DMS153 (cell line): ENCODE measurements at regions not wholly inside any gene's neighbourhood (a gene's known extent, or its start where the extent isn't known, plus 50 kb on each side); places are given as distances from the start of the nearest gene placed in this dataset.
A peak's percentile ranks its signal among the peaks of the same experiment; 100 is the strongest.
"Not testable (repeated sequence)": the region's sequence is repeated elsewhere in the genome, so short reads cannot be mapped to it uniquely, and the experiment has no call there.

Source experiments
- DNase-seq: peaks from one replicate; lab custom pipeline; 2025; lab: John Stamatoyannopoulos, UW

DNA sequence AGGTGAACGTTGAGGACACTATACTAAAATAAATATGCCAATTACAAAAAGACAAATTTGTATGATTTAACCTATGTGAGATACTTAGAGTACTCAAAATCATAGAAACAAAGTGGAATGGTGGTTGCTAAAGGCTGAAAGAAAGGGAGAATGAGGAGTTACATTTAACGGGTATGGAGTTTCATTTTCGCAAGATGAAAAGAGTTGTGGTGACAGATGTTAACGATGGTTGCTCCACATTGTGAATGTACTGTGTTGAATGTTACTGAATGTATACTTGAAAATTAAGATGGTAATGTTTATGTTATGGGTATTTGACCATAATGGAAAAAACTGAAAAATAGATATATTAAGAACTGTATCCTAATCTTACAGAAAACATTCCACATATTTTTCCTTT is 51.3 kb upstream of the MOCS2 start:
- DNase-seq: no peak

DNA sequence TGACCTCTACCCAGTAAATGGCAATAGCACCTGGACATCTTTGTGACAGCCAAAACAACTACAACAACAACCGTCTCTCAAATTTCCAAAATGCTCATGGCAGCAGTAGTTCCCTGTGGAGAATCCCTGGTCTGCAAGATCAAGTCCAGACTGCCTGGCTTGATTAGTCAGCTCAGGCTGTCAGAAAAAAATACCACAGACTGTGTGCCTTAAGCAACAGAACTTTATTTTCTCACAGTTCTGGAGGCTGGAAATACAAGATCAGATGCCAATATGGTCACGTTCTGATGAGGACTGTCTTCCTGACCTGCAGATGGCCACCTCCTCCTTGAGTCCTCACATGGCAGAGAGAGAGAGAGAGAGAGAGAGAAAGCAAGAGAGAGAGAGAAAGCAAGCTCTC is 52.3 kb upstream of the MOCS2 start:
- DNase-seq: no peak

DNA sequence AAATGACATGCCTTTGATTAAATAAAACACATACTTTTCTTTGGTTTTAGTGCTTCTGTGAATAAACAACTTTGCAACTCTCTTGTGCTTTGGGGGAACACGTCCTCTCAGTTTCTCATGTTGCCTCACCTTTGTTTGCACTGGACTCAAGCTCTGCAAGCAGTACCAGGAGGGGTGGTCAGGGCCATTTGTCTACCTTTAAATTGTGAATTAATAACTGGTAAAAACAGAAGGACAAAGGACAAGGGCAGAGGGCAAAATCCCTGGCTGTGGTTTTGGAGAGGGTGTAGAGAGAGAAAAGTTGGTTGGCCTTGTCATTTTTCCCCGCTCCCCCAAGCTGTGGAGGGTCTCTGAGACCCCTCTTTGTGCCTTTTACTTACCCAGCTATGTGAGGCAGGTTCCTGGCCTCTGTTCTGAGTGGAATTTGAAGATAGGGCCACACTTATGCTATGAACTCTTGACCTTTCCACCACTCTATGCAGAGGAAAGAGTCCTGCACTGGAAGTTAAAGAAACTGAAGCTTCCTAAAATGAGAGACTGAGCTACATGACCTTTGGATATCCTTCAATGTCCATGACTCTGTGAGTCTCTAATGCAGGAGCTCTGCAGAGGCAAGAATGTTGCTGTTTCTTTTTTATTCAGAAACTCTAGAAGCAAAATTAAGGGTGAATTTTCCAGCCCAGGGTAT is 55.1 kb upstream of the MOCS2 start:
- DNase-seq: no peak

GRCh38 chr5:53165431-53166182 is 56.0 kb upstream of the MOCS2 start:
- no peak for DNase-seq

DNA sequence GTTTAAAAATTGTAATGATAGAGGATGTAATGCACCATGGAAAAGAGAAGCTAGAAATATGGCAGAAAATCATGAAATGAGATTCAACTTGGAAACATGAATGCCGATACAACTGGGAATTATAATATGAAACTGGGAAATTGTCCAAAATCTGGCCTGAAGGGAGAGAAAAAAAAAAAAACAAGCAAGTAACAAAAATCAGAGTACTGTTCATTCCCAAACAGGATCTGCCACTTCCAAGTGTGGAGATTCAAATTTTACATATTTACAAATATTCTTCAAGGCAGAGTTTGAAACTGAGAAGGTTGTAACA is 56.6 kb upstream of the MOCS2 start:
- no peak for DNase-seq

- DNase-seq: no peak
These were observed 58.3 kb upstream of the MOCS2 start for GRCh38 chr5:53167836-53168235.

GRCh38 chr5:53169933-53170332 is 60.4 kb upstream of the MOCS2 start:
- DNase-seq: no peak

GRCh38 chr5:53170746-53171349 is 61.3 kb upstream of the MOCS2 start:
- DNase-seq: peak; percentile 1

- not testable (repeated sequence) for DNase-seq
These were observed 62.5 kb upstream of the MOCS2 start for GRCh38 chr5:53172073-53172472.

GRCh38 chr5:53172630-53173029 is 63.1 kb upstream of the MOCS2 start:
- no peak for DNase-seq

GRCh38 chr5:53173083-53173482 is 63.5 kb upstream of the MOCS2 start:
- DNase-seq: no peak

DNA sequence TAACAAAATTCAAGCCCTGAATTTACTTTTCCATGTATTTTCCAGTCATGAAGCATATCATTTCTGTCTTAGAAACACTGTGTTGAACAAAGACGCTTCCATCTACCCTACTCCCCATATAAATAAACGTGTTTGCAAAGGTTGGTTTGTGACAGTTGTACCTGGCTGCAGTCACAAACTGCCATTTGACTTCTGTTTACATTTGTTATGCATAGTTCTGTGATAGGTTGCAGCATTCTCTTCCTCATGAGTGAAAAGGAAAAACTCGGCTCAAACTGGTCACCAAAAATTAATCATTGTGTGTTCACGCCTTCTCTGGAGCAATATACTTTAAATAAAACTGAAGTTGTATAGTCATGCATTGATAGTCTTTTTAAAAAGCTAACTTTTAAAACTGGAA is 69.3 kb upstream of the MOCS2 start:
- DNase-seq: no peak

DNA sequence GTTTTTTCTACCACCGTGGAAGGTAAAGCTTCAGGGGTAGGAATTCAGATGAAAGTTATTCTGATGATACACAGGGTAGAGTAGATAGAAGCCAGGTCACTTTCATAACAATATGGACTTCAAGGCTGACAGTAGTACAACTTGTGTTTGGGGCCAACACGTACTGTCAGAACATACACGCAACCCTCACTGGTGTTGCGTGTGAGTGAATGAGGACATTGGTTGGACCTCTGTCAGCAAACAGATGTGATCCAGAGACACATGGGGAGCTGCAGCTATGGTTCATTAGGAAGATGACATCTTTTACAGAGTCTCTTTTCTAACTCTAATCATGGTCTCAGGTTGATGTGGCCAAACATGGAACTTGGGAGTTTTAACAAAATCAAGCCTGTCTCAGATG is 70.1 kb upstream of the MOCS2 start:
- DNase-seq: no peak

GRCh38 chr5:53180538-53180937 is 71.0 kb upstream of the MOCS2 start:
- DNase-seq: no peak

- DNase-seq: no peak
These were observed 71.4 kb upstream of the MOCS2 start for GRCh38 chr5:53180991-53181390.

- no peak for DNase-seq
These were observed 74.3 kb upstream of the MOCS2 start for GRCh38 chr5:53183880-53184279.

DNA sequence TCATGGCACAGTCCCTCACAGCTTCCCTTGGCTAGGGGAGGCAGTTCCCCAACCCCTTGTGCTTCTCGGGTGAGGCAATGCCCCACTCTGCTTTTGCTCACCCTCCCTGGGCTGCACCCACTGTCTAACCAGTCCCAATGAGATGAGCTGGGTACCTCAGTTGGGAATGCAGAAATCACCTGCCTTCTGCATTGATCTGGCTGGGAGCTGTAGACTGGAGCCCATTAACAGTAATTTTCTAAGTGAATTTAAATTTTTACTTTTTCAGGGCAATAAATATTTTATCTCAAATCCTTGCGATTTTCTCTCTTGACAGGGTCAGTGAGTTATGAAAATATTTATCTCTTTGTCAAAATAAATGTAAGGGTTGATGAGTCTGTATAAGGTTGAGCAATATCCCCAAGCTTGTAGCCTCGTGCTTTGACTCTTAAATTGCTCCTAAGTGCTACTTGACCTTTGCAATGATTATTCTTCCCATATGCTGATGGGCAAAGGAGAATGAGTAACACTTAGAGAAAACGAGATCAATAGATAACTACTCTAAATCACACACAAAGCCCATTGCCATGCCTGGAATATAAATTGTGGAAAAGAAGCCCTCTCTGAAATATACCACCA is 82.1 kb upstream of the MOCS2 start:
- DNase-seq: peak; percentile 29

DNA sequence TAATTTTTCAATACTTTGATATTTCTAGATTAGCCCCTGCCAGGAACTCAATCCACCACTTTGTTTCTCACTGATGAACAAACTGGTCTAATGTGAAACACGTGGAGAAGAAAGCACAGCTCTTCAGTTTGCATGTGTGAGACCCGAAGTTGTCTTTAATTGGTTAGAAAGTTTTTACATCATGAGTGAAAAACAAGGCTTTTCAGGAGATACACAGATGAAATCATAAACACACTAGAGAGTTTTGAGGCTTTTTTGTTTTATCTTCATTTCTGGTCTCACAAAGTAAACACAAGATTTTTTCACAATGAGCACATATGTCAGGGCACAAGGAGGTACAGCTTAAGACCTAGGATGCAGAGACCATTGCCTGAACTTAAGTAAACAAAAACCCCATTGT is 84.5 kb upstream of the MOCS2 start:
- no peak for DNase-seq

GRCh38 chr5:53199882-53200281 is 90.3 kb upstream of the MOCS2 start:
- DNase-seq: no peak

GRCh38 chr5:53200306-53200705 is 90.7 kb upstream of the MOCS2 start:
- DNase-seq: no peak

GRCh38 chr5:53201746-53202145 is 92.2 kb upstream of the MOCS2 start:
- no peak for DNase-seq

DNA sequence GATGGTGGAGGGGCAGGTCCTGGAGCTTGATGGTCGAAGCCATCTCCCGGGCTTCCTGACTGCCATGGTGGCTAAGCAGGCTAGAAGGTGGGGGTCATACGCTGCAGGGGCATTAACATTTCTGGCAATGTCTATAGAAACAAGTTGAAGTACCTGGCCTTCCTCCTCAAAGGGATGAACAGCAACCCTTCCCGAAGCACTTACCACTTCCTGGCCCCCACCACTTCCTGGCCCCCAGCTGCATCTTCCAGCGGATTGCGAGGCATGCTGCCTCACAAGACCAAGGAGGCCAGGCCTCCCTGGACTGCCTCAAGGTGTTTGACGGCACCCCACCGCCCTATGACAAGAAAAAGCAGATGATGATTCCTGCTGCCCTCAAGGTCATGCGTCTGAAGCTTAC is 97.0 kb upstream of the MOCS2 start:
- no peak for DNase-seq

DNA sequence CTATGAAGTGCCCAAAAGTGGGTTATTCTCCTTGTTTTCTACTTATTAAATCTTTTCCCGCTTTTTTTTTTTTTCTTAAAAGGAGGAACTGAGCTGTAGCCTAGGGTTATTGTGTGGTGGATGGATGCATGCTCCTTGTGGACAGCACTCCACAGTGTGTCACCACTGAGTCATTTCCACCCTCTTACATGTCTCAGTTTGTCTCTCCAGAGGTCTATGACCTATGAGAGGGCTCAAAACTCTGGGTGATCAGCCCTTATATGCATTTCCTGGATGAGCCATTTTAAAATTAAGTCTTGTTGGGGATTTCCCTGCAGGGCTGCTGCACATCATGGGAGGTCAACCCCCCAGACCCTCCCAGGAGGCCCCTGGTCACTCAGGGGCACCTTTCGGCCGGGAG is 102.2 kb upstream of the MOCS2 start:
- no peak for DNase-seq
